ENCODE measurements at regions not wholly inside any gene's neighbourhood (a gene's known extent, or its start where the extent isn't known, plus 50 kb on each side); places are given as distances from the start of the nearest gene placed in this dataset.

DNA sequence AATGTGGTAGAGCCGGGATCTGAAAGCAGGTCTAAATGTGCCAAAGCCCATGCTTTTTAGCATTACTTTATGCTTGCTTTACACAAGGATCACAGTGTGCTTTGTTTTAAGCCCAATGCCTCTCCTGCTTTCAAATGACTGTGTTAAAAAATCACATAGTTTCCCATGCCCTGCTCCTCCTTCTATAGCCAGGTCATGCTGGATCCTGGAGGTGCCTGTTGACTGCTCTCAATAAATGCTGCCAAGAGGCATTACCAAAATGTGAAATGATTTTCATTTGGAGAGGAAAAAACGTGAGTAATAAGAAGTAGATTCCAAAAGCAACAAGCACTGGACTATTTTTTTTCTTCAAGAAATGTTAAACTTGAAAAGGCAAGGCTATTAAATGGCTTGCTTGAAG, 420.7 kb upstream of the USP24 start:
- TF ChIP-seq, protein P1, sequence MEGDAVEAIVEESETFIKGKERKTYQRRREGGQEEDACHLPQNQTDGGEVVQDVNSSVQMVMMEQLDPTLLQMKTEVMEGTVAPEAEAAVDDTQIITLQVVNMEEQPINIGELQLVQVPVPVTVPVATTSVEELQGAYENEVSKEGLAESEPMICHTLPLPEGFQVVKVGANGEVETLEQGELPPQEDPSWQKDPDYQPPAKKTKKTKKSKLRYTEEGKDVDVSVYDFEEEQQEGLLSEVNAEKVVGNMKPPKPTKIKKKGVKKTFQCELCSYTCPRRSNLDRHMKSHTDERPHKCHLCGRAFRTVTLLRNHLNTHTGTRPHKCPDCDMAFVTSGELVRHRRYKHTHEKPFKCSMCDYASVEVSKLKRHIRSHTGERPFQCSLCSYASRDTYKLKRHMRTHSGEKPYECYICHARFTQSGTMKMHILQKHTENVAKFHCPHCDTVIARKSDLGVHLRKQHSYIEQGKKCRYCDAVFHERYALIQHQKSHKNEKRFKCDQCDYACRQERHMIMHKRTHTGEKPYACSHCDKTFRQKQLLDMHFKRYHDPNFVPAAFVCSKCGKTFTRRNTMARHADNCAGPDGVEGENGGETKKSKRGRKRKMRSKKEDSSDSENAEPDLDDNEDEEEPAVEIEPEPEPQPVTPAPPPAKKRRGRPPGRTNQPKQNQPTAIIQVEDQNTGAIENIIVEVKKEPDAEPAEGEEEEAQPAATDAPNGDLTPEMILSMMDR (IDR thresholded peaks at IDR 0.05), result no peak
- no peaks in the 10 kb centered on the region for H3K27me3 Mint-ChIP-seq (ENCODE audit: low read depth)
- H3K9me3 Mint-ChIP-seq (ENCODE audit: low read depth), result no peaks in the 10 kb centered on the region
- no peak overlapping the region for H3K4me3 Mint-ChIP-seq (ENCODE audit: unreplicated experiment)
- DNase-seq (ENCODE audit: low spot score), result no peak
- no peaks in the 10 kb centered on the region for H3K36me3 Mint-ChIP-seq (ENCODE audit: low read depth)
- peak overlapping the region; percentile 83 for H3K27ac Mint-ChIP-seq (ENCODE audit: unreplicated experiment)
- peaks cover 63% of the 10 kb centered on the region for H3K4me1 Mint-ChIP-seq (ENCODE audit: low read depth)

DNA sequence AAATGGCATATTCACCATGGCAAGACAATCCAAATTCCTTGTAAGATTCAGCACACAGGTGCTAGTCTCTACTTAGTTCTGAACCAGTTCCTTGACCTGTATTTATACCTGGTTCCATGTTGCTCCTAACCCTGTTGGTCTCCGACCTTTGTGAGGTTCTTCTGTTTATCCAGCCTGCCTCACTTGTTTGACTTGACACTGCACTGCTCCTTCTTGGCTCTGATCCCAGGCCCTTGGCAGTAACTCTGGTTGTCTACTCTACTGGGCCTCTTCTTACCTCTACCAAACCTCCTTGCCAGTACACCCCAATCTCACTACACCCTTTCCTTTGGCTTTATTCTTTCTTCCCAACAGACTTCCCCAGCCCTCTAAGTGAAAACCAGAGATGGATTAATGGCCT, 419.4 kb upstream of the USP24 start:
- TF ChIP-seq, protein P1 (IDR thresholded peaks at IDR 0.05), result no peak
- no peaks in the 10 kb centered on the region for H3K36me3 Mint-ChIP-seq (ENCODE audit: low read depth)
- no peaks in the 10 kb centered on the region for H3K27me3 Mint-ChIP-seq (ENCODE audit: low read depth)
- no peak overlapping the region for H3K27ac Mint-ChIP-seq (ENCODE audit: unreplicated experiment)
- H3K4me3 Mint-ChIP-seq (ENCODE audit: unreplicated experiment), result no peak overlapping the region
- peaks cover 3% of the 10 kb centered on the region for H3K9me3 Mint-ChIP-seq (ENCODE audit: low read depth)
- peaks cover 62% of the 10 kb centered on the region for H3K4me1 Mint-ChIP-seq (ENCODE audit: low read depth)
- no peak for DNase-seq (ENCODE audit: low spot score)

DNA sequence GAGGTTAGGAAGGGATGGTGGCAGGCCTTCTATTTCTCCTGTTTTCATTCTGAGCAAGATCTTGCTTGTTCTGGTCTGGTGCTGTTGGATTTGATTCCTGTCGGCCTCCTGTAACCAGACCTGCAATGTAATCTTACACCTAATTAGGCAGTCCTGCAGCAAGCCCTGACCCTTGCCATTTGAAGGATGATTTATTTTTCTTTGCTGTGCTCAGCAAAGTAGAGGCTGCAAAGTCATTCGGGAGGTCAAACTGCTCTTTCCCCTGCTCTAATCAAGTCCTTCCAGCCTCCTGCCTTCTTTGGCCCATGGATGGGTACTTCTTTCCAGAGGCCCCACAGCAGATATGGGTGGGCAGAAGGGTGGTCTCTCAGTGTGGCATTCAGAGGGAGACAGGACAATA, 417.7 kb upstream of the USP24 start:
- no peaks in the 10 kb centered on the region for H3K27me3 Mint-ChIP-seq (ENCODE audit: low read depth)
- peaks cover 3% of the 10 kb centered on the region for H3K9me3 Mint-ChIP-seq (ENCODE audit: low read depth)
- peak overlapping the region; percentile 84 for H3K27ac Mint-ChIP-seq (ENCODE audit: unreplicated experiment)
- DNase-seq (ENCODE audit: low spot score), result no peak
- no peak overlapping the region for H3K4me3 Mint-ChIP-seq (ENCODE audit: unreplicated experiment)
- H3K4me1 Mint-ChIP-seq (ENCODE audit: low read depth), result peaks cover 59% of the 10 kb centered on the region
- TF ChIP-seq, protein P1 (IDR thresholded peaks at IDR 0.05), result no peak
- no peaks in the 10 kb centered on the region for H3K36me3 Mint-ChIP-seq (ENCODE audit: low read depth)

DNA sequence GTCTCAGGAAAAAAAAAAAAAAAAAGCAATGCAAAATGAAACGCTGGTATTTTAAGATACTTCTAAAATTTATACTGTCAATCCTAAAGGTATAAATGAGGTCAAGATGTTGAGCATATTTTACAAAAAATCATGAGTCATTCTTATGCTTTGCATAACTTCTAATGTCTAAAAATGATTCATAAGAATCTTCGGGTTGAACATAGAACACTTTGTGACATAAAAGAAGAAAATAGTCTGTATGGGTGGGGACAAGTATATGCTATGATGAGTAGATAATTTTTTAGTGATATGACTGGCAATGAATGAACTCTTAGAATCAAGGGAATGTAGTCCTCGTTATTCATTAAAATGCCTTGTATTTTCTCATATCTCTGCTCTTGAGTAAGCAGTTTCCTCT, 416.9 kb upstream of the USP24 start:
- no peaks in the 10 kb centered on the region for H3K27me3 Mint-ChIP-seq (ENCODE audit: low read depth)
- H3K4me3 Mint-ChIP-seq (ENCODE audit: unreplicated experiment), result no peak overlapping the region
- TF ChIP-seq, protein P1 (IDR thresholded peaks at IDR 0.05), result no peak
- no peak for DNase-seq (ENCODE audit: low spot score)
- H3K36me3 Mint-ChIP-seq (ENCODE audit: low read depth), result no peaks in the 10 kb centered on the region
- peak overlapping the region; percentile 84 for H3K27ac Mint-ChIP-seq (ENCODE audit: unreplicated experiment)
- peaks cover 3% of the 10 kb centered on the region for H3K9me3 Mint-ChIP-seq (ENCODE audit: low read depth)
- peaks cover 58% of the 10 kb centered on the region for H3K4me1 Mint-ChIP-seq (ENCODE audit: low read depth)

DNA sequence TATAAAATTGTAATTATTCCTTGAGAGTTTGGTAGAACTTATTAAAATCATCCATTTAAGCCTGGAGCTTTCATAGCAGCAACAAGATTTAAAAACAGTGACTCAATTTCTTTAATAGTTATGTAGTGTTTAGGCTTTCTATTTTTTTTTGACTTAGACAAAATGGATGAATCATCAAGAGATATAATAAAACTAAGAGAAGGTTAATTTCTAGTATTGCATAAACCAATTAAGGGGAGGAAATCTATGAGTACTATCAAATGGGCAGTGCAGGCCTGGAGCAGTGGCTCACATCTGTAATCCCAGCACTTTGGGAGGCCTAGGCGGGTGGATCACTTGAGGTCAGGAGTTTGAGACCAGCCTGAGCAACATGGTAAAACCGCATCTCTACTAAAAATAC, 416.3 kb upstream of the USP24 start:
- Mint-ChIP-seq H3K4me1 (ENCODE audit: low read depth) (peaks cover 52% of the 10 kb centered on the region), H3K27ac (ENCODE audit: unreplicated experiment) (peak overlapping the region; percentile 84), H3K36me3 (ENCODE audit: low read depth) (no peaks in the 10 kb centered on the region), H3K4me3 (ENCODE audit: unreplicated experiment) (no peak overlapping the region), H3K27me3 (ENCODE audit: low read depth) (no peaks in the 10 kb centered on the region), H3K9me3 (ENCODE audit: low read depth) (peaks cover 3% of the 10 kb centered on the region)
- TF ChIP-seq, protein P1 (IDR thresholded peaks at IDR 0.05), result no peak
- DNase-seq (ENCODE audit: low spot score), result no peak

Data from chondrocyte (in vitro differentiated cells).